GM12878 (cell line): ENCODE measurements at regions not wholly inside any gene's neighbourhood (a gene's known extent, or its start where the extent isn't known, plus 50 kb on each side); places are given as distances from the start of the nearest gene placed in this dataset.

Source experiments
- BCL11A ChIP-seq: IDR thresholded peaks from 2 replicates; pipeline ENCODE4 v1.6.1; 2011; ENCODE audit warnings: low read depth, low read length
- CHD4 ChIP-seq: fragments of 200-600 bp; sonication (generic); IDR thresholded peaks from 2 replicates; pipeline ENCODE4 v1.6.1; 2016; ENCODE audit warnings: mild to moderate bottlenecking
- FOXM1 ChIP-seq: IDR thresholded peaks from 2 replicates; pipeline ENCODE4 v1.6.1; 2012; ENCODE audit warnings: low read depth, mild to moderate bottlenecking, inconsistent platforms, low read length, moderate library complexity
- GABPA ChIP-seq: IDR thresholded peaks from 2 replicates; pipeline ENCODE4 v1.6.1; 2014; ENCODE audit warnings: antibody characterized with exemption, low read depth, mild to moderate bottlenecking, inconsistent platforms
- IKZF2 ChIP-seq, 2 experiments: fragments of 450-650 bp; IDR thresholded peaks; 2 replicates each; pipeline ENCODE4 v1.6.1; 2017; ENCODE audit warnings: mild to moderate bottlenecking in 2 of 2, moderate library complexity in 2 of 2
- LARP7 ChIP-seq: fragments of 450-650 bp; IDR thresholded peaks from 2 replicates; pipeline ENCODE4 v1.6.1; 2017; ENCODE audit warnings: mild to moderate bottlenecking
- NFXL1 ChIP-seq: fragments of 450-650 bp; IDR thresholded peaks from 2 replicates; pipeline ENCODE4 v1.6.1; 2017; ENCODE audit warnings: antibody characterized with exemption, mild to moderate bottlenecking, borderline replicate concordance
- PKNOX1 ChIP-seq: fragments of 450-650 bp; IDR thresholded peaks from 2 replicates; pipeline ENCODE4 v1.6.1; 2016; ENCODE audit warnings: mild to moderate bottlenecking
- POLR2A ChIP-seq: IDR thresholded peaks from 2 replicates; pipeline ENCODE4 v1.6.1; 2011; ENCODE audit warnings: low read depth, mild to moderate bottlenecking, low read length
- PRDM15 ChIP-seq: fragments of 450-650 bp; formaldehyde crosslinking; IDR thresholded peaks from 2 replicates; pipeline ENCODE4 v1.4.0; 2020; ENCODE audit warnings: mild to moderate bottlenecking, moderate library complexity
- SUPT20H ChIP-seq: IDR thresholded peaks from 2 replicates; pipeline ENCODE4 v1.6.1; 2011; ENCODE audit warnings: low read depth, mild to moderate bottlenecking, low read length, moderate library complexity, borderline replicate concordance; ENCODE audit not compliant: control insufficient read depth
- TBL1XR1 ChIP-seq: IDR thresholded peaks from 2 replicates; pipeline ENCODE4 v1.6.1; 2012; ENCODE audit warnings: low read depth, low read length, improper control_type of control experiment
- TF ChIP-seq, protein P1 (sequence below): IDR thresholded peaks from 2 replicates; pipeline ENCODE4 v1.6.1; 2012; ENCODE audit warnings: improper control_type of control experiment, low read depth, low read length; ENCODE audit not compliant: insufficient replicate concordance

- TF ChIP-seq, protein P1, sequence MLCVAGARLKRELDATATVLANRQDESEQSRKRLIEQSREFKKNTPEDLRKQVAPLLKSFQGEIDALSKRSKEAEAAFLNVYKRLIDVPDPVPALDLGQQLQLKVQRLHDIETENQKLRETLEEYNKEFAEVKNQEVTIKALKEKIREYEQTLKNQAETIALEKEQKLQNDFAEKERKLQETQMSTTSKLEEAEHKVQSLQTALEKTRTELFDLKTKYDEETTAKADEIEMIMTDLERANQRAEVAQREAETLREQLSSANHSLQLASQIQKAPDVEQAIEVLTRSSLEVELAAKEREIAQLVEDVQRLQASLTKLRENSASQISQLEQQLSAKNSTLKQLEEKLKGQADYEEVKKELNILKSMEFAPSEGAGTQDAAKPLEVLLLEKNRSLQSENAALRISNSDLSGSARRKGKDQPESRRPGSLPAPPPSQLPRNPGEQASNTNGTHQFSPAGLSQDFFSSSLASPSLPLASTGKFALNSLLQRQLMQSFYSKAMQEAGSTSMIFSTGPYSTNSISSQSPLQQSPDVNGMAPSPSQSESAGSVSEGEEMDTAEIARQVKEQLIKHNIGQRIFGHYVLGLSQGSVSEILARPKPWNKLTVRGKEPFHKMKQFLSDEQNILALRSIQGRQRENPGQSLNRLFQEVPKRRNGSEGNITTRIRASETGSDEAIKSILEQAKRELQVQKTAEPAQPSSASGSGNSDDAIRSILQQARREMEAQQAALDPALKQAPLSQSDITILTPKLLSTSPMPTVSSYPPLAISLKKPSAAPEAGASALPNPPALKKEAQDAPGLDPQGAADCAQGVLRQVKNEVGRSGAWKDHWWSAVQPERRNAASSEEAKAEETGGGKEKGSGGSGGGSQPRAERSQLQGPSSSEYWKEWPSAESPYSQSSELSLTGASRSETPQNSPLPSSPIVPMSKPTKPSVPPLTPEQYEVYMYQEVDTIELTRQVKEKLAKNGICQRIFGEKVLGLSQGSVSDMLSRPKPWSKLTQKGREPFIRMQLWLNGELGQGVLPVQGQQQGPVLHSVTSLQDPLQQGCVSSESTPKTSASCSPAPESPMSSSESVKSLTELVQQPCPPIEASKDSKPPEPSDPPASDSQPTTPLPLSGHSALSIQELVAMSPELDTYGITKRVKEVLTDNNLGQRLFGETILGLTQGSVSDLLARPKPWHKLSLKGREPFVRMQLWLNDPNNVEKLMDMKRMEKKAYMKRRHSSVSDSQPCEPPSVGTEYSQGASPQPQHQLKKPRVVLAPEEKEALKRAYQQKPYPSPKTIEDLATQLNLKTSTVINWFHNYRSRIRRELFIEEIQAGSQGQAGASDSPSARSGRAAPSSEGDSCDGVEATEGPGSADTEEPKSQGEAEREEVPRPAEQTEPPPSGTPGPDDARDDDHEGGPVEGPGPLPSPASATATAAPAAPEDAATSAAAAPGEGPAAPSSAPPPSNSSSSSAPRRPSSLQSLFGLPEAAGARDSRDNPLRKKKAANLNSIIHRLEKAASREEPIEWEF, result no peak
- TF ChIP-seq IKZF2 (IDR thresholded peaks at IDR 0.05), result no peak
- no peak for TF ChIP-seq PKNOX1
- no peak for TF ChIP-seq FOXM1
- TF ChIP-seq CHD4, result no peak
- no peak for TF ChIP-seq POLR2A
- no peak for TF ChIP-seq NFXL1
- no peak for TF ChIP-seq LARP7
- no peak for TF ChIP-seq PRDM15
- no peak for TF ChIP-seq TBL1XR1
- no peak for TF ChIP-seq GABPA
- TF ChIP-seq BCL11A, result no peak
- TF ChIP-seq SUPT20H, result no peak
Measured at GRCh38 chr4:177246641-177247584, 62.8 kb upstream of the NEIL3 start (continued).
